ENCODE measurements at regions not wholly inside any gene's neighbourhood (a gene's known extent, or its start where the extent isn't known, plus 50 kb on each side); places are given as distances from the start of the nearest gene placed in this dataset.

GRCh38 chr17:83195330-83196023, 116.1 kb downstream of the METRNL start (continued):
- no peak for TF ChIP-seq ZNF687 (IDR thresholded peaks at IDR 0.05)
- no peak for TF ChIP-seq BRCA1 (IDR thresholded peaks at IDR 0.05; ENCODE audit: low read depth, low read length)
- TF ChIP-seq MEF2B (IDR thresholded peaks at IDR 0.05; ENCODE audit: partially characterized antibody, poor library complexity, severe bottlenecking), result no peak
- TF ChIP-seq NR2F1 (conservative IDR thresholded peaks at IDR 0.05), result no peak

GRCh38 chr17:83196024-83196365, 116.6 kb downstream of the METRNL start:
- no peak overlapping the region for H3K4me2 ChIP-seq (ENCODE audit: control insufficient read depth, insufficient read depth)
- ATAC-seq (no peak), DNase-seq (ENCODE audit: low read depth, low spot score) (no peak), FAIRE-seq (no peak)
- H3K4me1 ChIP-seq (ENCODE audit: control insufficient read depth, insufficient read depth, low read length), result peaks cover 21% of the 10 kb centered on the region
- no peaks in the 10 kb centered on the region for H3K36me3 ChIP-seq (ENCODE audit: control insufficient read depth in 2 of 2, insufficient read depth in 2 of 2, low read length in 1 of 2)
- CTCF ChIA-PET, result no interaction called here
- no peak overlapping the region for H2AFZ ChIP-seq (ENCODE audit: control insufficient read depth, low read depth, low read length)
- SMC1A ChIA-PET (ENCODE audit: uncharacterized antibody, unreplicated experiment), result no interaction called here
- H3K27ac ChIP-seq (ENCODE audit: control insufficient read depth, insufficient read depth), result no peak overlapping the region
- intact Hi-C loops (cut with micrococcal nuclease; ENCODE audit: unreplicated experiment), result no loop called here
- no peak overlapping the region for H3K4me3 ChIP-seq
- H3K27me3 ChIP-seq (replicated peaks in 1 of 2; ENCODE audit: control insufficient read depth in 2 of 2, insufficient read depth in 2 of 2, low read length in 1 of 2), result no peaks in the 10 kb centered on the region; a peak in 1 of 4 replicates
- no peak for TF ChIP-seq MEF2A (IDR thresholded peaks at IDR 0.05; ENCODE audit: insufficient read depth, low read depth, low read length)
- no peak for TF ChIP-seq TARDBP (IDR thresholded peaks at IDR 0.05; ENCODE audit: borderline replicate concordance)
- no peak for TF ChIP-seq TCF12 (IDR thresholded peaks at IDR 0.05; ENCODE audit: low read depth, low read length)
- no peak for TF ChIP-seq ESRRA (IDR thresholded peaks at IDR 0.05; ENCODE audit: low read length)
- TF ChIP-seq HDAC2 (IDR thresholded peaks at IDR 0.05), result no peak
- in situ Hi-C loops (cut with MboI), result no loop called here
- no TSS peak for BruUV-seq (replicated peaks)
- WGBS (ENCODE audit: insufficient coverage, insufficient replicate concordance, low lambda C conversion rate, missing lambda C conversion rate), result 16% methylated on average over 6 of the region's 9 CpGs
- no peak overlapping the region for H3K9ac ChIP-seq (ENCODE audit: control insufficient read depth, insufficient read depth, low read length)
- H4K20me1 ChIP-seq (ENCODE audit: control insufficient read depth, insufficient read depth), result no peaks in the 10 kb centered on the region
- H3K9me3 ChIP-seq (replicated peaks; ENCODE audit: control insufficient read depth, insufficient read depth, low read length), result no peaks in the 10 kb centered on the region
- RAD21 ChIA-PET (ENCODE audit: unreplicated experiment), result no interaction called here
- POLR2A ChIA-PET, result no interaction called here
- no peaks in the 10 kb centered on the region for H3K79me2 ChIP-seq (ENCODE audit: control insufficient read depth, insufficient read depth, low read length)

Measured in GM12878 (cell line).